Liver (tissue), 8 donors: ENCODE measurements at regions not wholly inside any gene's neighbourhood (a gene's known extent, or its start where the extent isn't known, plus 50 kb on each side); places are given as distances from the start of the nearest gene placed in this dataset.

Experiments used
- DNase-seq: peaks from one replicate; pipeline ENCODE4 v3.0.0-alpha.2; 2017; ENCODE audit warnings: low spot score
- H3K27ac ChIP-seq, 2 donors: one replicate each; pipeline ENCODE4 v1.7.0; 2013; ENCODE audit warnings: inconsistent platforms in 2 of 2, low read length in 2 of 2, control low read depth in 1 of 2, low read depth in 1 of 2, mild to moderate bottlenecking in 1 of 2
- H3K27me3 ChIP-seq, 4 donors: one replicate each; pipeline versions ENCODE4 v1.6.1 to v1.7.0; 2013; ENCODE audit warnings: low read length in 3 of 4, inconsistent platforms in 1 of 4, mild to moderate bottlenecking in 1 of 4, moderate library complexity in 1 of 4; ENCODE audit not compliant: control insufficient read depth in 4 of 4, insufficient read depth in 4 of 4
- H3K36me3 ChIP-seq, 4 donors: one replicate each; pipeline versions ENCODE4 v1.6.1 to v1.7.0; 2013; ENCODE audit warnings: low read length in 3 of 4, mild to moderate bottlenecking in 3 of 4, low read depth in 1 of 4, moderate library complexity in 1 of 4; ENCODE audit not compliant: control insufficient read depth in 4 of 4, insufficient read depth in 3 of 4
- H3K4me1 ChIP-seq, 4 donors: one replicate each; pipeline versions ENCODE4 v1.6.1 to v1.7.0; 2013; ENCODE audit warnings: low read length in 3 of 4, mild to moderate bottlenecking in 3 of 4, moderate library complexity in 1 of 4; ENCODE audit not compliant: control insufficient read depth in 4 of 4, insufficient read depth in 4 of 4
- H3K4me3 ChIP-seq, 3 donors: one replicate each; pipeline versions ENCODE4 v1.6.1 to v1.7.0; 2013; ENCODE audit warnings: low read length in 3 of 3, control low read depth in 1 of 3, low read depth in 1 of 3, mild to moderate bottlenecking in 1 of 3
- H3K9ac ChIP-seq, 2 donors: one replicate each; pipeline ENCODE4 v1.7.0; 2013; ENCODE audit warnings: low read length in 2 of 2, mild to moderate bottlenecking in 2 of 2, moderate library complexity in 2 of 2, control low read depth in 1 of 2, low read depth in 1 of 2
- H3K9me3 ChIP-seq, 4 donors: one replicate each; pipeline versions ENCODE4 v1.6.1 to v1.7.0; 2013; ENCODE audit warnings: low read length in 3 of 4; ENCODE audit not compliant: control insufficient read depth in 4 of 4
- ATF3 ChIP-seq: IDR thresholded peaks from 2 replicates; pipeline ENCODE4 v1.6.1; 2016; ENCODE audit warnings: antibody characterized with exemption
- CTCF ChIP-seq: fragments of 150-350 bp; IDR thresholded peaks from 2 replicates; pipeline ENCODE4 v1.5.1; 2017; ENCODE audit warnings: improper control_type of control experiment, low read depth, low read length; ENCODE audit not compliant: missing input control
- EGR1 ChIP-seq, 2 donors: IDR thresholded peaks; 2 replicates each; pipeline ENCODE4 v1.6.1; 2016 to 2018; ENCODE audit warnings: antibody characterized with exemption in 2 of 2, low read depth in 2 of 2
- FOXA1 ChIP-seq: IDR thresholded peaks from 2 replicates; pipeline ENCODE4 v1.6.1; 2016; ENCODE audit warnings: antibody characterized with exemption
- FOXA2 ChIP-seq: IDR thresholded peaks from 2 replicates; pipeline ENCODE4 v1.6.1; 2016; ENCODE audit warnings: antibody characterized with exemption
- GABPA ChIP-seq, 2 donors: IDR thresholded peaks in 1 of 2; conservative IDR thresholded peaks in 1 of 2; 2 replicates each; pipeline ENCODE4 v1.6.1; 2016; ENCODE audit warnings: antibody characterized with exemption in 2 of 2, mild to moderate bottlenecking in 1 of 2, moderate library complexity in 1 of 2
- HNF4A ChIP-seq, 2 donors: conservative IDR thresholded peaks; 2 replicates each; pipeline ENCODE4 v1.6.1; 2016; ENCODE audit warnings: antibody characterized with exemption in 2 of 2, mild to moderate bottlenecking in 2 of 2
- HNF4G ChIP-seq: IDR thresholded peaks from 2 replicates; pipeline ENCODE4 v1.6.1; 2016; ENCODE audit warnings: antibody characterized with exemption
- JUND ChIP-seq, 2 donors: IDR thresholded peaks; 2 replicates each; pipeline ENCODE4 v1.6.1; 2016; ENCODE audit warnings: antibody characterized with exemption in 2 of 2
- MAX ChIP-seq: IDR thresholded peaks from 2 replicates; pipeline ENCODE4 v1.6.1; 2016; ENCODE audit warnings: antibody characterized with exemption
- RAD21 ChIP-seq, 2 donors: IDR thresholded peaks; 2 replicates each; pipeline ENCODE4 v1.6.1; 2016; ENCODE audit warnings: antibody characterized with exemption in 2 of 2, mild to moderate bottlenecking in 2 of 2
- REST ChIP-seq: IDR thresholded peaks from 2 replicates; pipeline ENCODE4 v1.6.1; 2016; ENCODE audit warnings: antibody characterized with exemption, mild to moderate bottlenecking
- RXRA ChIP-seq, 2 donors: IDR thresholded peaks; 2 replicates each; pipeline ENCODE4 v1.6.1; 2017 to 2018; ENCODE audit warnings: antibody characterized with exemption in 2 of 2, mild to moderate bottlenecking in 1 of 2
- SP1 ChIP-seq: IDR thresholded peaks from 2 replicates; pipeline ENCODE4 v1.6.1; 2018; ENCODE audit warnings: antibody characterized with exemption, mild to moderate bottlenecking
- YY1 ChIP-seq: IDR thresholded peaks from 2 replicates; pipeline ENCODE4 v1.6.1; 2016; ENCODE audit warnings: antibody characterized with exemption, mild to moderate bottlenecking
- ZBTB33 ChIP-seq: IDR thresholded peaks from 2 replicates; pipeline ENCODE4 v1.6.1; 2016; ENCODE audit warnings: antibody characterized with exemption
- WGBS: extraction: QIAGEN DNeasy Blood & Tissue Kit; methylation state at CpG from one replicate; pipeline ENCODE4 v1.1.7; 2013; 5-methylcytosine and 5-hydroxymethylcytosine counted together
- donor health status: healthy.
- donor health status: healthy.
- donor health status: healthy.
- donor health status: healthy.
- donor health status: healthy.

GRCh38 chr13:107873926-107874325, 341.4 kb downstream of the LIG4 start:
- WGBS, result 67% methylated on average over 5 of the region's 5 CpGs
- no peak overlapping the region for H3K27ac ChIP-seq
- peaks cover 0 to 2% (median under 1%) of the 10 kb centered on the region in 4 donors for H3K9me3 ChIP-seq
- no peak overlapping the region for H3K9ac ChIP-seq
- H3K36me3 ChIP-seq, result no peaks in the 10 kb centered on the region
- peaks cover 0 to 5% (median 2%) of the 10 kb centered on the region in 4 donors for H3K27me3 ChIP-seq
- no peak overlapping the region for H3K4me3 ChIP-seq
- TF ChIP-seq ATF3, result no peak
- no peak for TF ChIP-seq MAX
- TF ChIP-seq RAD21 (IDR thresholded peaks at IDR 0.05), result no peak
- TF ChIP-seq JUND (IDR thresholded peaks at IDR 0.05), result no peak
- no peak for DNase-seq
- H3K4me1 ChIP-seq, result no peaks in the 10 kb centered on the region

GRCh38 chr13:107870400-107870799, 344.9 kb downstream of the LIG4 start:
- Histone ChIP-seq H3K9me3 (peaks cover 0 to 2% (median 0%) of the 10 kb centered on the region in 4 donors), H3K27me3 (peaks cover 0 to 24% (median 4%) of the 10 kb centered on the region in 4 donors), H3K9ac (no peak overlapping the region), H3K36me3 (no peaks in the 10 kb centered on the region), H3K4me3 (no peak overlapping the region), H3K27ac (no peak overlapping the region), H3K4me1 (peaks cover 7 to 26% (median 17%) of the 10 kb centered on the region in 4 donors)
- no peak for TF ChIP-seq RAD21 (IDR thresholded peaks at IDR 0.05)
- TF ChIP-seq REST, result no peak
- no peak for TF ChIP-seq FOXA1
- no peak for TF ChIP-seq JUND (IDR thresholded peaks at IDR 0.05)
- no peak for TF ChIP-seq YY1
- TF ChIP-seq MAX, result no peak
- no peak for TF ChIP-seq ZBTB33
- no peak for TF ChIP-seq RXRA (IDR thresholded peaks at IDR 0.05)
- no peak for TF ChIP-seq SP1
- no peak for TF ChIP-seq FOXA2
- TF ChIP-seq HNF4A (conservative IDR thresholded peaks at IDR 0.05), result no peak
- TF ChIP-seq EGR1 (IDR thresholded peaks at IDR 0.05; ENCODE audit: low read depth in 2 of 2), result no peak
- no peak for TF ChIP-seq GABPA (IDR thresholded peaks at IDR 0.05 in 1 of 2, conservative IDR thresholded peaks at IDR 0.05 in 1 of 2)
- TF ChIP-seq CTCF, result no peak
- TF ChIP-seq HNF4G, result no peak
- WGBS, result 44% methylated on average over 4 of the region's 4 CpGs
- no peak for DNase-seq
